ENCODE measurements at regions not wholly inside any gene's neighbourhood (a gene's known extent, or its start where the extent isn't known, plus 50 kb on each side); places are given as distances from the start of the nearest gene placed in this dataset.

- Histone ChIP-seq H3K9me3 (no peaks in the 10 kb centered on the region), H3K36me3 (no peaks in the 10 kb centered on the region), H3K4me1 (peaks cover 34% of the 10 kb centered on the region), H3K4me3 (ENCODE audit: low read depth, low read length) (no peak overlapping the region), H3K27me3 (no peaks in the 10 kb centered on the region)
- TF ChIP-seq, protein P1, sequence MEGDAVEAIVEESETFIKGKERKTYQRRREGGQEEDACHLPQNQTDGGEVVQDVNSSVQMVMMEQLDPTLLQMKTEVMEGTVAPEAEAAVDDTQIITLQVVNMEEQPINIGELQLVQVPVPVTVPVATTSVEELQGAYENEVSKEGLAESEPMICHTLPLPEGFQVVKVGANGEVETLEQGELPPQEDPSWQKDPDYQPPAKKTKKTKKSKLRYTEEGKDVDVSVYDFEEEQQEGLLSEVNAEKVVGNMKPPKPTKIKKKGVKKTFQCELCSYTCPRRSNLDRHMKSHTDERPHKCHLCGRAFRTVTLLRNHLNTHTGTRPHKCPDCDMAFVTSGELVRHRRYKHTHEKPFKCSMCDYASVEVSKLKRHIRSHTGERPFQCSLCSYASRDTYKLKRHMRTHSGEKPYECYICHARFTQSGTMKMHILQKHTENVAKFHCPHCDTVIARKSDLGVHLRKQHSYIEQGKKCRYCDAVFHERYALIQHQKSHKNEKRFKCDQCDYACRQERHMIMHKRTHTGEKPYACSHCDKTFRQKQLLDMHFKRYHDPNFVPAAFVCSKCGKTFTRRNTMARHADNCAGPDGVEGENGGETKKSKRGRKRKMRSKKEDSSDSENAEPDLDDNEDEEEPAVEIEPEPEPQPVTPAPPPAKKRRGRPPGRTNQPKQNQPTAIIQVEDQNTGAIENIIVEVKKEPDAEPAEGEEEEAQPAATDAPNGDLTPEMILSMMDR (IDR thresholded peaks at IDR 0.05; ENCODE audit: low read depth, low read length) = no peak
- DNase-seq = no peak
These were observed 111.4 kb upstream of the OTOS start for GRCh38 chr2:240251848-240252190.

- Histone ChIP-seq H3K9me3 (no peaks in the 10 kb centered on the region), H3K4me3 (ENCODE audit: low read depth, low read length) (no peak overlapping the region), H3K36me3 (no peaks in the 10 kb centered on the region), H3K27me3 (no peaks in the 10 kb centered on the region), H3K4me1 (peaks cover 34% of the 10 kb centered on the region)
- TF ChIP-seq, protein P1 (IDR thresholded peaks at IDR 0.05; ENCODE audit: low read depth, low read length) = no peak
- no peak for DNase-seq
These were observed 111.9 kb upstream of the OTOS start for GRCh38 chr2:240252191-240252871.

- TF ChIP-seq, protein P1 (IDR thresholded peaks at IDR 0.05; ENCODE audit: low read depth, low read length) = no peak
- no peaks in the 10 kb centered on the region for H3K27me3 ChIP-seq
- no peak for DNase-seq
- no peaks in the 10 kb centered on the region for H3K36me3 ChIP-seq
- H3K4me3 ChIP-seq (ENCODE audit: low read depth, low read length) = no peak overlapping the region
- peaks cover 28% of the 10 kb centered on the region for H3K4me1 ChIP-seq
- no peaks in the 10 kb centered on the region for H3K9me3 ChIP-seq
These were observed 112.5 kb upstream of the OTOS start for GRCh38 chr2:240252872-240253511.

- no peaks in the 10 kb centered on the region for H3K27me3 ChIP-seq
- peaks cover 29% of the 10 kb centered on the region for H3K4me1 ChIP-seq
- no peaks in the 10 kb centered on the region for H3K36me3 ChIP-seq
- H3K9me3 ChIP-seq = no peaks in the 10 kb centered on the region
- H3K4me3 ChIP-seq (ENCODE audit: low read depth, low read length) = no peak overlapping the region
- no peak for DNase-seq
- TF ChIP-seq, protein P1 (IDR thresholded peaks at IDR 0.05; ENCODE audit: low read depth, low read length) = no peak
These were observed 113.2 kb upstream of the OTOS start for GRCh38 chr2:240253583-240254145.

- H3K4me1 ChIP-seq = peaks cover 33% of the 10 kb centered on the region
- H3K36me3 ChIP-seq = no peaks in the 10 kb centered on the region
- no peaks in the 10 kb centered on the region for H3K27me3 ChIP-seq
- no peak overlapping the region for H3K4me3 ChIP-seq (ENCODE audit: low read depth, low read length)
- TF ChIP-seq, protein P1 (IDR thresholded peaks at IDR 0.05; ENCODE audit: low read depth, low read length) = no peak
- H3K9me3 ChIP-seq = no peaks in the 10 kb centered on the region
- DNase-seq = no peak
These were observed 114.1 kb upstream of the OTOS start for GRCh38 chr2:240254337-240255164.
